ENCODE measurements at regions not wholly inside any gene's neighbourhood (a gene's known extent, or its start where the extent isn't known, plus 50 kb on each side); places are given as distances from the start of the nearest gene placed in this dataset.

- DNase-seq, result no peak
Observed at GRCh38 chr12:61694214-61694613, 566.0 kb upstream of the USP15 start.

GRCh38 chr12:61701471-61701870 lies 558.7 kb upstream of the USP15 start:
- no peak for DNase-seq

- no peak for DNase-seq
Observed at GRCh38 chr12:61706783-61707182, 553.4 kb upstream of the USP15 start.

- DNase-seq, result no peak
Observed at GRCh38 chr12:61713121-61713520, 547.1 kb upstream of the USP15 start.

- DNase-seq, result no peak
Observed at GRCh38 chr12:61717986-61718385, 542.2 kb upstream of the USP15 start.

GRCh38 chr12:61739925-61740324 lies 520.3 kb upstream of the USP15 start:
- no peak for DNase-seq

- no peak for DNase-seq
Observed at GRCh38 chr12:61750604-61751003, 509.6 kb upstream of the USP15 start.

- no peak for DNase-seq
Observed at GRCh38 chr12:61754214-61754613, 506.0 kb upstream of the USP15 start.

- no peak for DNase-seq
Observed at GRCh38 chr12:61757831-61758505, 502.2 kb upstream of the USP15 start.

GRCh38 chr12:61758661-61759060 lies 501.5 kb upstream of the USP15 start:
- no peak for DNase-seq

- DNase-seq, result no peak
Observed at GRCh38 chr12:61765926-61766325, 494.3 kb upstream of the USP15 start.

GRCh38 chr12:61780435-61780834 lies 479.8 kb upstream of the USP15 start:
- DNase-seq, result no peak

- no peak for DNase-seq
Observed at GRCh38 chr12:61781021-61781581, 479.1 kb upstream of the USP15 start.

- DNase-seq, result no peak
Observed at GRCh38 chr12:61796846-61797245, 463.4 kb upstream of the USP15 start.

- no peak for DNase-seq
Observed at GRCh38 chr12:61797266-61797665, 462.9 kb upstream of the USP15 start.

GRCh38 chr12:61798778-61799177 lies 461.4 kb upstream of the USP15 start:
- DNase-seq, result no peak

GRCh38 chr12:61804301-61804700 lies 455.9 kb upstream of the USP15 start:
- no peak for DNase-seq

GRCh38 chr12:61808856-61809255 lies 451.3 kb upstream of the USP15 start:
- DNase-seq, result no peak

- DNase-seq, result no peak
Observed at GRCh38 chr12:61810486-61810885, 449.7 kb upstream of the USP15 start.

GRCh38 chr12:61821381-61821780 lies 438.8 kb upstream of the USP15 start:
- DNase-seq, result no peak

- DNase-seq, result no peak
Observed at GRCh38 chr12:61823102-61823501, 437.1 kb upstream of the USP15 start.

- DNase-seq, result no peak
Observed at GRCh38 chr12:61846765-61847164, 413.4 kb upstream of the USP15 start.

- DNase-seq, result no peak
Observed at GRCh38 chr12:61848893-61849292, 411.3 kb upstream of the USP15 start.

GRCh38 chr12:61853945-61854344 lies 406.3 kb upstream of the USP15 start:
- no peak for DNase-seq

- DNase-seq, result no peak
Observed at GRCh38 chr12:61854902-61855301, 405.3 kb upstream of the USP15 start.
